ENCODE measurements at regions not wholly inside any gene's neighbourhood (a gene's known extent, or its start where the extent isn't known, plus 50 kb on each side); places are given as distances from the start of the nearest gene placed in this dataset.

- TF ChIP-seq CTCF (IDR thresholded peaks at IDR 0.05; ENCODE audit: extremely low read depth in 1 of 2, insufficient read depth in 1 of 2, low read depth in 1 of 2, low read length in 2 of 2) = no peak
- no peak for TF ChIP-seq POLR2A (IDR thresholded peaks at IDR 0.05; ENCODE audit: low read depth, low read length)
- no peak for TF ChIP-seq MYC (IDR thresholded peaks at IDR 0.05; ENCODE audit: low read depth, low read length)
- no peak for TF ChIP-seq GATA2 (IDR thresholded peaks at IDR 0.05; ENCODE audit: insufficient read depth, insufficient read length, low read depth, low read length)
These were observed 818.9 kb downstream of the OLFM4 start for GRCh38 chr13:53847502-53847901.
